ENCODE measurements at regions not wholly inside any gene's neighbourhood (a gene's known extent, or its start where the extent isn't known, plus 50 kb on each side); places are given as distances from the start of the nearest gene placed in this dataset.

- DNase-seq (ENCODE audit: low read depth in 2 of 2), result no peak
Observed at GRCh38 chr5:159533197-159533596, 202.9 kb upstream of the IL12B start.

GRCh38 chr5:159536166-159536565 is 205.9 kb upstream of the IL12B start:
- no peak for DNase-seq (ENCODE audit: low read depth in 2 of 2)

GRCh38 chr5:159536646-159537045 is 206.4 kb upstream of the IL12B start:
- no peak for DNase-seq (ENCODE audit: low read depth in 2 of 2)

- no peak for DNase-seq (ENCODE audit: low read depth in 2 of 2)
Observed at GRCh38 chr5:159539678-159540077, 209.4 kb upstream of the IL12B start.

GRCh38 chr5:159543326-159543725 is 213.0 kb upstream of the IL12B start:
- no peak for DNase-seq (ENCODE audit: low read depth in 2 of 2)

- no peak for DNase-seq (ENCODE audit: low read depth in 2 of 2)
Observed at GRCh38 chr5:159545156-159545555, 214.9 kb upstream of the IL12B start.

- no peak for DNase-seq (ENCODE audit: low read depth in 2 of 2)
Observed at GRCh38 chr5:159547466-159548195, 217.3 kb upstream of the IL12B start.

- no peak for DNase-seq (ENCODE audit: low read depth in 2 of 2)
Observed at GRCh38 chr5:159548517-159548916, 218.2 kb upstream of the IL12B start.

- DNase-seq (ENCODE audit: low read depth in 2 of 2), result no peak
Observed at GRCh38 chr5:159549046-159549445, 218.8 kb upstream of the IL12B start.

GRCh38 chr5:159550951-159551350 is 220.7 kb upstream of the IL12B start:
- no peak for DNase-seq (ENCODE audit: low read depth in 2 of 2)

- no peak for DNase-seq (ENCODE audit: low read depth in 2 of 2)
Observed at GRCh38 chr5:159552751-159553150, 222.5 kb upstream of the IL12B start.

GRCh38 chr5:159553792-159554191 is 223.5 kb upstream of the IL12B start:
- DNase-seq (ENCODE audit: low read depth in 2 of 2), result no peak

GRCh38 chr5:159555084-159555483 is 224.8 kb upstream of the IL12B start:
- no peak for DNase-seq (ENCODE audit: low read depth in 2 of 2)

GRCh38 chr5:159559337-159559736 is 229.1 kb upstream of the IL12B start:
- DNase-seq (ENCODE audit: low read depth in 2 of 2), result no peak

GRCh38 chr5:159560088-159560487 is 229.8 kb upstream of the IL12B start:
- no peak for DNase-seq (ENCODE audit: low read depth in 2 of 2)

GRCh38 chr5:159564031-159564430 is 233.7 kb upstream of the IL12B start:
- DNase-seq (ENCODE audit: low read depth in 2 of 2), result no peak

- no peak for DNase-seq (ENCODE audit: low read depth in 2 of 2)
Observed at GRCh38 chr5:159566832-159567231, 236.5 kb upstream of the IL12B start.

GRCh38 chr5:159567461-159567860 is 237.2 kb upstream of the IL12B start:
- no peak for DNase-seq (ENCODE audit: low read depth in 2 of 2)

- no peak for DNase-seq (ENCODE audit: low read depth in 2 of 2)
Observed at GRCh38 chr5:159571501-159572244, 241.4 kb upstream of the IL12B start.

- DNase-seq (ENCODE audit: low read depth in 2 of 2), result no peak
Observed at GRCh38 chr5:159576902-159577301, 246.6 kb upstream of the IL12B start.

- DNase-seq (ENCODE audit: low read depth in 2 of 2), result no peak
Observed at GRCh38 chr5:159581502-159582249, 251.4 kb upstream of the IL12B start.

- DNase-seq (ENCODE audit: low read depth in 2 of 2), result no peak
Observed at GRCh38 chr5:159582756-159583541, 252.7 kb upstream of the IL12B start.

All from stimulated activated CD4-positive, alpha-beta T cell treated with anti-CD3 and anti-CD28 coated beads, Interleukin-15, amount 100 ng/mL, for 48 hours (primary cell).